Breast epithelium (tissue), 3 donors: ENCODE measurements at regions not wholly inside any gene's neighbourhood (a gene's known extent, or its start where the extent isn't known, plus 50 kb on each side); places are given as distances from the start of the nearest gene placed in this dataset.

Experiments used
- POLR2A ChIP-seq: fragments of 450-650 bp; IDR thresholded peaks from one replicate; pipeline ENCODE4 v1.6.1; 2016; ENCODE audit warnings: antibody characterized with exemption, mild to moderate bottlenecking, moderate library complexity
- POLR2AphosphoS5 ChIP-seq, 3 donors: sonication (generic); formaldehyde crosslinking; IDR thresholded peaks; one replicate each; pipeline ENCODE4 v1.6.1; 2017; ENCODE audit warnings: antibody characterized with exemption in 3 of 3
- TF ChIP-seq, protein P1 (sequence below), 3 donors: fragments of 450-650 bp; IDR thresholded peaks; one replicate each; pipeline ENCODE4 v1.5.1; 2016 to 2017; ENCODE audit warnings: antibody characterized with exemption in 3 of 3, mild to moderate bottlenecking in 3 of 3, moderate library complexity in 3 of 3

DNA sequence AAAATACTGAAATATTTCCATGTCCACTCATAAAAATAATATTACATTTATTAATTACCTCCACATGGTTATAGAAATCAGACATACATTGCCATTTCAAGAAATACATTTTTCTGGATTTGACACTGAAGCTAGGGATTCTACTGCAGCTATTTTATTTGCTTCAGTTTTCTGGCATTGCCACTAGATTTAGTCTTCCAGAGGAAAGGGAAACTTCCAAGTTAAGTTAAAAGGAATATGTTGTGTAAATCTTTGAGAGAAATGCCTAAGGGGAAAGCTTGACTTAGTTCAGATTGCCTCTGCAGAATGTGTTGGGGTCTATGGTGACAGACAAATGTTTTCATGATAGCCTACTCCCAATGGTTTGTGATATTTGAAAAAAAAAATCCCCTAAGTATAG, 1631.3 kb downstream of the PCDH18 start:
- TF ChIP-seq, protein P1, sequence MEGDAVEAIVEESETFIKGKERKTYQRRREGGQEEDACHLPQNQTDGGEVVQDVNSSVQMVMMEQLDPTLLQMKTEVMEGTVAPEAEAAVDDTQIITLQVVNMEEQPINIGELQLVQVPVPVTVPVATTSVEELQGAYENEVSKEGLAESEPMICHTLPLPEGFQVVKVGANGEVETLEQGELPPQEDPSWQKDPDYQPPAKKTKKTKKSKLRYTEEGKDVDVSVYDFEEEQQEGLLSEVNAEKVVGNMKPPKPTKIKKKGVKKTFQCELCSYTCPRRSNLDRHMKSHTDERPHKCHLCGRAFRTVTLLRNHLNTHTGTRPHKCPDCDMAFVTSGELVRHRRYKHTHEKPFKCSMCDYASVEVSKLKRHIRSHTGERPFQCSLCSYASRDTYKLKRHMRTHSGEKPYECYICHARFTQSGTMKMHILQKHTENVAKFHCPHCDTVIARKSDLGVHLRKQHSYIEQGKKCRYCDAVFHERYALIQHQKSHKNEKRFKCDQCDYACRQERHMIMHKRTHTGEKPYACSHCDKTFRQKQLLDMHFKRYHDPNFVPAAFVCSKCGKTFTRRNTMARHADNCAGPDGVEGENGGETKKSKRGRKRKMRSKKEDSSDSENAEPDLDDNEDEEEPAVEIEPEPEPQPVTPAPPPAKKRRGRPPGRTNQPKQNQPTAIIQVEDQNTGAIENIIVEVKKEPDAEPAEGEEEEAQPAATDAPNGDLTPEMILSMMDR (IDR thresholded peaks at IDR 0.05), result no peak
- TF ChIP-seq POLR2A, result no peak
- TF ChIP-seq POLR2AphosphoS5 (IDR thresholded peaks at IDR 0.05), result no peak
